GM23248 (cell line): ENCODE measurements at regions not wholly inside any gene's neighbourhood (a gene's known extent, or its start where the extent isn't known, plus 50 kb on each side); places are given as distances from the start of the nearest gene placed in this dataset.
"Not testable (repeated sequence)": the region's sequence is repeated elsewhere in the genome, so short reads cannot be mapped to it uniquely, and the experiment has no call there.

ENCODE experiments used
- EZH2 ChIP-seq: fragments of 200-600 bp; sonication (generic); IDR thresholded peaks from 2 replicates; pipeline ENCODE4 v1.6.1; 2018; ENCODE audit warnings: antibody characterized with exemption, mild to moderate bottlenecking; ENCODE audit not compliant: insufficient read depth, poor library complexity, severe bottlenecking
- EZH2phosphoT487 ChIP-seq: fragments of 200-600 bp; sonication (generic); IDR thresholded peaks from 2 replicates; pipeline ENCODE4 v1.6.1; 2018; ENCODE audit warnings: antibody characterized with exemption, moderate library complexity, mild to moderate bottlenecking, low read depth; ENCODE audit not compliant: insufficient read depth

GRCh38 chr7:65561786-65562372 lies 188.2 kb downstream of the ZNF92 start:
- TF ChIP-seq EZH2, EZH2phosphoT487: not testable (repeated sequence)
